ENCODE measurements at regions not wholly inside any gene's neighbourhood (a gene's known extent, or its start where the extent isn't known, plus 50 kb on each side); places are given as distances from the start of the nearest gene placed in this dataset.
"Not testable (repeated sequence)": the region's sequence is repeated elsewhere in the genome, so short reads cannot be mapped to it uniquely, and the experiment has no call there.

GRCh38 chr21:27035791-27036190 is 68.9 kb upstream of the ADAMTS5 start:
- H3K9me2 ChIP-seq (replicated peaks; ENCODE audit: control insufficient read depth, low read length), result no peaks in the 10 kb centered on the region

GRCh38 chr21:27034796-27035195 is 67.9 kb upstream of the ADAMTS5 start:
- no peaks in the 10 kb centered on the region for H3K27me3 ChIP-seq (ENCODE audit: control insufficient read depth, low read length)
- H3F3A ChIP-seq (ENCODE audit: control insufficient read depth, insufficient read depth), result no peaks in the 10 kb centered on the region
- H3K27ac ChIP-seq (ENCODE audit: low read depth, low read length), result no peak overlapping the region
- TF ChIP-seq CTCF (IDR thresholded peaks at IDR 0.05; ENCODE audit: low read depth, low read length, poor library complexity, severe bottlenecking), result no peak
- TF ChIP-seq EZH2phosphoT487 (IDR thresholded peaks at IDR 0.05; ENCODE audit: borderline replicate concordance, low read length), result no peak
- H4K20me1 ChIP-seq (ENCODE audit: control insufficient read depth, insufficient read depth, low read depth, low read length), result no peaks in the 10 kb centered on the region
- no peaks in the 10 kb centered on the region for H3K9me3 ChIP-seq (ENCODE audit: control insufficient read depth, insufficient read depth, low read length)
- no peaks in the 10 kb centered on the region for H3K9me2 ChIP-seq (replicated peaks; ENCODE audit: control insufficient read depth, low read length)
- no peaks in the 10 kb centered on the region for H3K36me3 ChIP-seq (ENCODE audit: control insufficient read depth, low read length)
- no peak overlapping the region for H3K4me2 ChIP-seq (ENCODE audit: low read length)
- H3K79me2 ChIP-seq (ENCODE audit: control insufficient read depth, low read length), result no peaks in the 10 kb centered on the region
- H3K4me1 ChIP-seq (ENCODE audit: control insufficient read depth, low read length), result no peaks in the 10 kb centered on the region
- no peak overlapping the region for H3K4me3 ChIP-seq (ENCODE audit: low read length)

More at GRCh38 chr21:27035791-27036190, 68.9 kb upstream of the ADAMTS5 start:
- H3K9me3 ChIP-seq (ENCODE audit: control insufficient read depth, insufficient read depth, low read length), result no peaks in the 10 kb centered on the region
- H3K4me3 ChIP-seq (ENCODE audit: low read length), result no peak overlapping the region
- H3K79me2 ChIP-seq (ENCODE audit: control insufficient read depth, low read length), result no peaks in the 10 kb centered on the region
- no peaks in the 10 kb centered on the region for H4K20me1 ChIP-seq (ENCODE audit: control insufficient read depth, insufficient read depth, low read depth, low read length)
- no peak overlapping the region for H3K4me2 ChIP-seq (ENCODE audit: low read length)
- no peaks in the 10 kb centered on the region for H3K27me3 ChIP-seq (ENCODE audit: control insufficient read depth, low read length)
- no peak for TF ChIP-seq CTCF (IDR thresholded peaks at IDR 0.05; ENCODE audit: low read depth, low read length, poor library complexity, severe bottlenecking)
- TF ChIP-seq EZH2phosphoT487 (IDR thresholded peaks at IDR 0.05; ENCODE audit: borderline replicate concordance, low read length), result no peak
- H3F3A ChIP-seq (ENCODE audit: control insufficient read depth, insufficient read depth), result no peaks in the 10 kb centered on the region
- no peaks in the 10 kb centered on the region for H3K36me3 ChIP-seq (ENCODE audit: control insufficient read depth, low read length)
- H3K4me1 ChIP-seq (ENCODE audit: control insufficient read depth, low read length), result no peaks in the 10 kb centered on the region
- no peak overlapping the region for H3K27ac ChIP-seq (ENCODE audit: low read depth, low read length)

GRCh38 chr21:27033471-27033870 is 66.6 kb upstream of the ADAMTS5 start:
- Histone ChIP-seq H4K20me1 (ENCODE audit: control insufficient read depth, insufficient read depth, low read depth, low read length) (no peaks in the 10 kb centered on the region), H3K36me3 (ENCODE audit: control insufficient read depth, low read length) (no peaks in the 10 kb centered on the region), H3K4me2 (ENCODE audit: low read length) (no peak overlapping the region), H3K9me3 (ENCODE audit: control insufficient read depth, insufficient read depth, low read length) (no peaks in the 10 kb centered on the region), H3K79me2 (ENCODE audit: control insufficient read depth, low read length) (no peaks in the 10 kb centered on the region), H3F3A (ENCODE audit: control insufficient read depth, insufficient read depth) (no peaks in the 10 kb centered on the region), H3K27me3 (ENCODE audit: control insufficient read depth, low read length) (no peaks in the 10 kb centered on the region), H3K9me2 (replicated peaks; ENCODE audit: control insufficient read depth, low read length) (no peaks in the 10 kb centered on the region), H3K4me1 (ENCODE audit: control insufficient read depth, low read length) (no peaks in the 10 kb centered on the region), H3K27ac (ENCODE audit: low read depth, low read length) (no peak overlapping the region), H3K4me3 (ENCODE audit: low read length) (no peak overlapping the region)
- TF ChIP-seq CTCF (IDR thresholded peaks at IDR 0.05; ENCODE audit: low read depth, low read length, poor library complexity, severe bottlenecking) (no peak), EZH2phosphoT487 (IDR thresholded peaks at IDR 0.05; ENCODE audit: borderline replicate concordance, low read length) (no peak)

- Histone ChIP-seq H3F3A (ENCODE audit: control insufficient read depth, insufficient read depth) (no peaks in the 10 kb centered on the region), H3K9me2 (replicated peaks; ENCODE audit: control insufficient read depth, low read length) (no peaks in the 10 kb centered on the region), H3K36me3 (ENCODE audit: control insufficient read depth, low read length) (no peaks in the 10 kb centered on the region), H4K20me1 (ENCODE audit: control insufficient read depth, insufficient read depth, low read depth, low read length) (no peaks in the 10 kb centered on the region), H3K4me1 (ENCODE audit: control insufficient read depth, low read length) (no peaks in the 10 kb centered on the region), H3K4me3 (ENCODE audit: low read length) (no peak overlapping the region), H3K79me2 (ENCODE audit: control insufficient read depth, low read length) (no peaks in the 10 kb centered on the region), H3K9me3 (ENCODE audit: control insufficient read depth, insufficient read depth, low read length) (no peaks in the 10 kb centered on the region), H3K27ac (ENCODE audit: low read depth, low read length) (no peak overlapping the region), H3K4me2 (ENCODE audit: low read length) (no peak overlapping the region), H3K27me3 (ENCODE audit: control insufficient read depth, low read length) (no peaks in the 10 kb centered on the region)
- TF ChIP-seq CTCF (IDR thresholded peaks at IDR 0.05; ENCODE audit: low read depth, low read length, poor library complexity, severe bottlenecking), result no peak
- TF ChIP-seq EZH2phosphoT487 (IDR thresholded peaks at IDR 0.05; ENCODE audit: borderline replicate concordance, low read length), result no peak
Measured at GRCh38 chr21:27026501-27026900, 59.6 kb upstream of the ADAMTS5 start.

- not testable (repeated sequence) for H3K4me3 ChIP-seq (ENCODE audit: low read length); H3K27me3 ChIP-seq (ENCODE audit: control insufficient read depth, low read length)
Measured at GRCh38 chr21:27025708-27026107, 58.8 kb upstream of the ADAMTS5 start.

More at GRCh38 chr21:27025708-27026107, 58.8 kb upstream of the ADAMTS5 start:
- not testable (repeated sequence) for H3K27ac ChIP-seq (ENCODE audit: low read depth, low read length); H3K36me3 ChIP-seq (ENCODE audit: control insufficient read depth, low read length); H3K9me3 ChIP-seq (ENCODE audit: control insufficient read depth, insufficient read depth, low read length); H4K20me1 ChIP-seq (ENCODE audit: control insufficient read depth, insufficient read depth, low read depth, low read length); H3K79me2 ChIP-seq (ENCODE audit: control insufficient read depth, low read length); H3K9me2 ChIP-seq (replicated peaks; ENCODE audit: control insufficient read depth, low read length); H3K4me1 ChIP-seq (ENCODE audit: control insufficient read depth, low read length); H3F3A ChIP-seq (ENCODE audit: control insufficient read depth, insufficient read depth); H3K4me2 ChIP-seq (ENCODE audit: low read length)
